H1 (cell line): ENCODE measurements at regions not wholly inside any gene's neighbourhood (a gene's known extent, or its start where the extent isn't known, plus 50 kb on each side); places are given as distances from the start of the nearest gene placed in this dataset.

Source experiments
- CTCF ChIA-PET: fragments of 300-600 bp; sonication (Branson Sonifier 250); formaldehyde crosslinking; loops from one replicate; lab custom pipeline; 2021; ENCODE audit not compliant: partially characterized antibody; lab: Charles Lee
- POLR2A ChIA-PET: fragments of 300-600 bp; sonication (Branson Sonifier 250); formaldehyde crosslinking; loops from one replicate; lab custom pipeline; 2021; ENCODE audit warnings: inconsistent platforms; ENCODE audit not compliant: partially characterized antibody; lab: Charles Lee
- DNase-seq, 2 experiments: peaks; one replicate each; pipeline versions ENCODE4 v3.0.0 to v3.0.0-alpha.2; 2010 to 2022; ENCODE audit warnings: low spot score in 2 of 2, low read depth in 1 of 2, mixed read lengths in 1 of 2
- FAIRE-seq: peaks from 2 replicates; lab custom pipeline; 2011; peaks lifted over from hg19 to GRCh38; lab: Jason Lieb, UNC
- H2AFZ ChIP-seq: 2 replicates; pipeline ENCODE4 v1.8.1; 2012; ENCODE audit warnings: low read length, inconsistent platforms
- H2AK5ac ChIP-seq: 2 replicates; pipeline ENCODE4 v1.6.1; 2013; ENCODE audit warnings: low read depth, low read length
- H2BK120ac ChIP-seq: replicated peaks from 2 replicates; pipeline ENCODE3; 2013; ENCODE audit warnings: low read depth, low read length, inconsistent platforms
- H2BK12ac ChIP-seq: 2 replicates; pipeline ENCODE4 v1.6.1; 2013; ENCODE audit warnings: low read depth, low read length
- H2BK15ac ChIP-seq: 2 replicates; pipeline ENCODE4 v1.6.1; 2013; ENCODE audit warnings: low read length
- H2BK20ac ChIP-seq: 2 replicates; pipeline ENCODE4 v1.6.1; 2013; ENCODE audit warnings: low read length
- H2BK5ac ChIP-seq: 2 replicates; pipeline ENCODE4 v1.6.1; 2013; ENCODE audit warnings: low read depth, low read length
- H3K14ac ChIP-seq: 2 replicates; pipeline ENCODE4 v1.6.1; 2013; ENCODE audit warnings: inconsistent platforms; ENCODE audit not compliant: insufficient read length
- H3K18ac ChIP-seq: 2 replicates; pipeline ENCODE4 v1.6.1; 2013; ENCODE audit warnings: low read length; ENCODE audit errors: extremely low read depth
- H3K23ac ChIP-seq: 2 replicates; pipeline ENCODE4 v1.6.1; 2013; ENCODE audit warnings: inconsistent platforms; ENCODE audit not compliant: insufficient read length
- H3K23me2 ChIP-seq: 2 replicates; pipeline ENCODE4 v1.6.1; 2013; ENCODE audit warnings: low read depth, low read length
- H3K27ac ChIP-seq: 2 replicates; pipeline ENCODE4 v1.6.1; 2011; ENCODE audit warnings: low read depth, low read length, inconsistent platforms
- H3K27me3 ChIP-seq, 4 experiments: replicated peaks in 1 of 4; 1 replicate in 1 of 4; 2 replicates in 3 of 4; pipeline versions ENCODE4 v1.6.1 to v1.8.1; 2011 to 2013; ENCODE audit warnings: low read length in 3 of 4, mild to moderate bottlenecking in 3 of 4, inconsistent platforms in 2 of 4, mixed read lengths in 2 of 4, moderate library complexity in 1 of 4; ENCODE audit not compliant: control insufficient read depth in 3 of 4, insufficient read depth in 3 of 4; ENCODE audit errors: extremely low read depth in 1 of 4
- H3K36me3 ChIP-seq, 4 experiments: 2 replicates each; pipeline versions ENCODE4 v1.6.1 to v1.8.1; 2011 to 2013; ENCODE audit warnings: mild to moderate bottlenecking in 4 of 4, low read length in 3 of 4, moderate library complexity in 2 of 4, control low read depth in 1 of 4, inconsistent platforms in 1 of 4; ENCODE audit not compliant: insufficient read depth in 4 of 4, control insufficient read depth in 2 of 4
- H3K4ac ChIP-seq: replicated peaks from 2 replicates; pipeline ENCODE3; 2013; ENCODE audit warnings: low read length, low read depth, mixed read lengths, inconsistent platforms; ENCODE audit not compliant: insufficient read length
- H3K4me1 ChIP-seq, 4 experiments: replicated peaks in 1 of 4; 1 replicate in 1 of 4; 2 replicates in 3 of 4; pipeline versions ENCODE4 v1.6.1 to v1.8.1; 2011 to 2013; ENCODE audit warnings: low read length in 3 of 4, inconsistent platforms in 2 of 4, mixed read lengths in 1 of 4; ENCODE audit not compliant: insufficient read depth in 4 of 4, control insufficient read depth in 3 of 4
- H3K4me2 ChIP-seq, 2 experiments: 2 replicates each; pipeline versions ENCODE4 v1.6.1 to v1.8.1; 2011 to 2013; ENCODE audit warnings: low read depth in 2 of 2, low read length in 2 of 2, control low read depth in 1 of 2, inconsistent platforms in 1 of 2, mild to moderate bottlenecking in 1 of 2; ENCODE audit not compliant: insufficient read depth in 1 of 2
- H3K4me3 ChIP-seq, 4 experiments: fragments of 200-600, 300-600 bp in 1 of 4; sonication (generic), shearing (Covaris generic), sonication (Bioruptor Twin) in 1 of 4; 2 replicates each; pipeline versions ENCODE4 v1.5.1 to v1.8.1; 2011 to 2016; ENCODE audit warnings: low read length in 4 of 4, low read depth in 3 of 4, control low read depth in 2 of 4, inconsistent platforms in 2 of 4, mild to moderate bottlenecking in 2 of 4, mixed read lengths in 1 of 4, moderate library complexity in 1 of 4; ENCODE audit not compliant: insufficient read depth in 2 of 4; ENCODE audit errors: extremely low read depth in 1 of 4
- H3K56ac ChIP-seq: replicated peaks from 2 replicates; pipeline ENCODE3; 2013; ENCODE audit warnings: low read depth, mild to moderate bottlenecking, mixed read lengths, low read length, inconsistent platforms; ENCODE audit not compliant: insufficient read length
- H3K79me1 ChIP-seq: 2 replicates; pipeline ENCODE4 v1.6.1; 2013; ENCODE audit warnings: low read depth, low read length, control low read depth
- H3K79me2 ChIP-seq, 2 experiments: 2 replicates each; pipeline versions ENCODE4 v1.6.1 to v1.8.1; 2012 to 2013; ENCODE audit warnings: low read length in 2 of 2, mild to moderate bottlenecking in 2 of 2, inconsistent platforms in 1 of 2; ENCODE audit not compliant: insufficient read depth in 2 of 2, control insufficient read depth in 1 of 2
- H3K9ac ChIP-seq, 4 experiments: replicated peaks in 1 of 4; 1 replicate in 1 of 4; 2 replicates in 3 of 4; pipeline versions ENCODE4 v1.6.1 to v1.8.1; 2011 to 2013; ENCODE audit warnings: low read depth in 3 of 4, low read length in 3 of 4, control low read depth in 2 of 4, mild to moderate bottlenecking in 2 of 4, moderate library complexity in 2 of 4, inconsistent platforms in 1 of 4; ENCODE audit errors: extremely low read depth in 1 of 4
- H3K9me3 ChIP-seq, 2 experiments: 2 replicates each; pipeline versions ENCODE4 v1.6.1 to v1.8.1; 2012 to 2013; ENCODE audit warnings: mild to moderate bottlenecking in 2 of 2, moderate library complexity in 2 of 2, control low read depth in 1 of 2, inconsistent platforms in 1 of 2, low read depth in 1 of 2, low read length in 1 of 2, mixed read lengths in 1 of 2; ENCODE audit not compliant: insufficient read depth in 2 of 2
- H4K20me1 ChIP-seq, 2 experiments: replicated peaks in 1 of 2; 2 replicates each; pipeline versions ENCODE3 to v1.8.1; 2011 to 2013; ENCODE audit warnings: inconsistent platforms in 2 of 2, low read length in 2 of 2, mild to moderate bottlenecking in 1 of 2; ENCODE audit not compliant: insufficient read depth in 2 of 2, control insufficient read depth in 1 of 2
- H4K5ac ChIP-seq: 2 replicates; pipeline ENCODE4 v1.6.1; 2013; ENCODE audit warnings: low read length, low read depth, mixed read lengths, inconsistent platforms; ENCODE audit not compliant: insufficient read length
- H4K8ac ChIP-seq: 2 replicates; pipeline ENCODE4 v1.8.0; 2013; ENCODE audit warnings: mild to moderate bottlenecking, moderate library complexity, low read length, inconsistent platforms; ENCODE audit not compliant: insufficient read depth; ENCODE audit errors: extremely low read depth
- H4K91ac ChIP-seq: replicated peaks from 2 replicates; pipeline ENCODE3; 2013; ENCODE audit warnings: low read length, mixed read lengths, inconsistent platforms; ENCODE audit not compliant: insufficient read length
- CTCF ChIP-seq, 3 experiments: IDR thresholded peaks; 1 replicate in 2 of 3; 2 replicates in 1 of 3; pipeline versions ENCODE4 v1.5.1 to v1.6.1; 2011; ENCODE audit warnings: low read length in 3 of 3, mild to moderate bottlenecking in 3 of 3, inconsistent platforms in 2 of 3, low read depth in 1 of 3, moderate library complexity in 1 of 3; ENCODE audit not compliant: insufficient read depth in 1 of 3; ENCODE audit errors: control extremely low read depth in 1 of 3
- RAD21 ChIP-seq, 2 experiments: IDR thresholded peaks in 1 of 2; conservative IDR thresholded peaks in 1 of 2; 2 replicates each; pipeline ENCODE4 v1.6.1; 2011; ENCODE audit warnings: low read depth in 2 of 2, low read length in 2 of 2, improper control_type of control experiment in 1 of 2, inconsistent platforms in 1 of 2, mild to moderate bottlenecking in 1 of 2, moderate library complexity in 1 of 2
- SP1 ChIP-seq: IDR thresholded peaks from 2 replicates; pipeline ENCODE4 v1.6.1; 2011; ENCODE audit warnings: low read depth, low read length
- WGBS, 2 experiments: shearing (Covaris generic) in 1 of 2; methylation state at CpG; one replicate each; pipeline versions ENCODE4 v1.1.6 to v1.1.7; 2013 to 2015; ENCODE audit warnings: low lambda C conversion rate in 2 of 2, mixed read lengths in 2 of 2, inconsistent platforms in 1 of 2, low coverage in 1 of 2, missing lambda C conversion rate in 1 of 2; ENCODE audit not compliant: insufficient replicate concordance in 2 of 2, insufficient coverage in 1 of 2, insufficient read length in 1 of 2; ENCODE audit errors: extremely low coverage in 1 of 2, missing lambda C conversion rate in 1 of 2; 5-methylcytosine and 5-hydroxymethylcytosine counted together

GRCh38 chr13:73767747-73768315 is 366.4 kb downstream of the KLF12 start:
- Histone ChIP-seq H3K56ac (no peak overlapping the region), H2BK15ac (no peak overlapping the region), H3K79me2 (no peaks in the 10 kb centered on the region), H2BK5ac (no peak overlapping the region), H4K5ac (no peak overlapping the region), H3K4me3 (peak overlapping the region in 1 of 4 experiments; percentile 2; a peak in 1 of 8 replicates), H2BK20ac (no peak overlapping the region), H4K8ac (no peak overlapping the region), H4K91ac (peak overlapping the region; percentile 50), H3K4me2 (peak overlapping the region; percentile 12 to 47; a peak in 1 of 4 replicates), H3K23ac (no peak overlapping the region), H3K79me1 (no peaks in the 10 kb centered on the region), H3K23me2 (no peaks in the 10 kb centered on the region), H3K36me3 (no peaks in the 10 kb centered on the region), H2BK12ac (no peak overlapping the region), H3K18ac (no peak overlapping the region), H3K14ac (no peak overlapping the region), H3K4me1 (peaks cover 5 to 20% (median 14%) of the 10 kb centered on the region in 4 experiments; a peak in 6 of 7 replicates), H3K27ac (no peak overlapping the region), H3K4ac (no peak overlapping the region), H2AFZ (no peak overlapping the region), H4K20me1 (no peaks in the 10 kb centered on the region), H2AK5ac (no peak overlapping the region), H3K27me3 (no peaks in the 10 kb centered on the region), H3K9ac (no peak overlapping the region), H3K9me3 (no peaks in the 10 kb centered on the region), H2BK120ac (no peak overlapping the region)
- 85% methylated on average over 4 of the region's 4 CpGs; no CpG with 5 or more reads in 1 of the 2 experiments for WGBS, 2 experiments
- peak; percentile 25 to 64 (median 33); a peak in 3 of 4 replicates for TF ChIP-seq CTCF (IDR thresholded peaks at IDR 0.05; ENCODE audit: control extremely low read depth in 1 of 3, insufficient read depth in 1 of 3, low read depth in 1 of 3, low read length in 3 of 3)
- no peak for TF ChIP-seq SP1
- TF ChIP-seq RAD21 (IDR thresholded peaks at IDR 0.05 in 1 of 2, conservative IDR thresholded peaks at IDR 0.05 in 1 of 2; ENCODE audit: low read depth in 2 of 2, low read length in 2 of 2) = peak; percentile 35 to 39; a peak in 2 of 4 replicates
- DNase-seq (no peak), FAIRE-seq (no peak)
- CTCF ChIA-PET = interaction anchor here (0.6 to 3.6 kb wide), 23 partner anchors 8 to 806 kb away, joined by 3 to 26 read pairs (median 3); no protein-coding TSS in a partner anchor
- POLR2A ChIA-PET = interaction anchor here (0.9 to 1.3 kb wide), 3 partner anchors 10 to 636 kb away, joined by 3 to 5 read pairs (median 3); no protein-coding TSS in a partner anchor
